ENCODE measurements at regions not wholly inside any gene's neighbourhood (a gene's known extent, or its start where the extent isn't known, plus 50 kb on each side); places are given as distances from the start of the nearest gene placed in this dataset.
"Not testable (repeated sequence)": the region's sequence is repeated elsewhere in the genome, so short reads cannot be mapped to it uniquely, and the experiment has no call there.

DNA sequence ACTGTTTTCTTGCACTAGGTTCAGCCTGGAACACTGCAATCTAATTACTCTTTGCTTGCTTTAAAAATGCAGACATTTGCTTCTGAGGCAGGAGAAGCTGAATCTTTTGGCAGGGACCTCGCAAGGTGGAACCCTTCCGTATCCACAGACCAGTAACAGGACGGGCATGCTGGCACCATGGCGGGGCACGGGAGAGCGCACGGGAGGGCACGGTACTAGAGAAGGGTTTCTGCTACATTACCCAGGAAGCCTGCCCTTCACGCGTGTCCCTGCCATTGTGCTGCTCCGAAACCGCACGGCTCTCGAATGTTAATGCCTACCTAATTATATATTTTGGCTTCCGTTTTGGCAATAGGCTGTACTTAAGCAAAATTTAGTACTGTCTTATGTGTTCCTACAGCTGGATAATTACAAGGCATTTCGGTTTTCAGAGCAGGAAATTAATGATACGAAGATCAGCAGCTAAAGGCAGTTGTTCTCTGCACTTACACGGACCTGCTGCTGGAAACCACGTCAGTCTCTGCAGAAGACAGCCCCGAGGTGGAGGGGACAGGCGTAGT, 430.4 kb downstream of the IRS2 start:
- no peak for DNase-seq

- DNase-seq, result no peak
Observed at GRCh38 chr13:109355166-109355565, 431.2 kb downstream of the IRS2 start.

- no peak for DNase-seq
Observed at GRCh38 chr13:109351236-109351635, 435.1 kb downstream of the IRS2 start.

DNA sequence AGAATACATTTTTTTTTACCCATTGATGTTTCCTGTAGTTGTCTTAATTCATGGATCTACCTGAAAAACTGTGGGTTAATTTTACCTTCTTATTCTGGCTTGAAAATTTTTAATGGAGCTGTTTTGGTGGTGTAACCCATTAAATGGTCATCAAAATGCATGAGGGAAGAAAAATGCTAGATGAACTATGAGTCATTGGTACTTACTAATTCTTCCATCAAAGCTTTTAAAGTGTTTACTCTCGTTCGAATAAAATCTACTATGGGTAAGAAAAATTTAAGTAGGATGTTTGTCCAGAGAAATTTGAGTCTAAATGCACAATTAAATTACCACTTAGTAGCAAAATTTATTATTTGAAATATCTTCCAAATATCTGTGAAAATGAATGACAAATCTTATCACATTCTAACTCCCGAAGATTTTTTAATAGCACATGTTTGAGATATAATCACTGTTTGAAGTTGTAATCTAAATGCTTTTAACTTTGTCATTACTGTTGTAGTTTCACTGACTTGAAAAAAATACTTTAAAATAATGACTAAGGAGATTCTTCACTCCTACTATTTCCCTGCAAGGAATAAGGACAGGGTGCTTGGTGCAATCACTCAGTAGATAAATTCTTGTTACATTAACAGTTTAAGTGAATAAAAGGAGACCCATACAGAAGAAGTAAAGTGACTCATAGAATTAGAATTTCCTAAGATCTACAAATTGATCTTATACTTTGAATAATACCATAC, 437.7 kb downstream of the IRS2 start:
- no peak for DNase-seq

- DNase-seq, result no peak
Observed at GRCh38 chr13:109346060-109346459, 440.3 kb downstream of the IRS2 start.

DNA sequence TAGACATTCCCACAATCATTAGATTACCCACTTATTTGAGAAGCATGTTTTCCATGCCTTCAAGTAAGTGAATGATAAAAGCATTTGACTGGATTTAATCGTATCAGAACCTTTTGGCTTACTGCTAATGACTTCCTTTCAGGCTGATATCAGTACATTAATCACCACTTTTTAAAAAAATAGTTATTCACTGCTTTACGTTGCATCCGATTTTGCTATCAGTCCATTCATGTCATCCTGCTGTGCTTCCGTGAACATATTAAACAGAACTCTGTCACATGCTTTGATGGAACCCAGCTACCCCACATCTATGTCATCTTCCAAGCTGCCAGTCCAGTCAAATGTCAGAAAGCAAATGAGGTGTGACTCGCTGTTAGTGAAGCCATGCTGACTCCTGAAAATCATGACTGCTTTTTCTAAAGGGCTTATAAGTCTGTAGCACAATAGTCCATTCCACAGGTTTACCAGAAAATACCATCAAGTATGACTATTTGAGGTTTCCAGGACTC, 440.9 kb downstream of the IRS2 start:
- no peak for DNase-seq

GRCh38 chr13:109344552-109345157, 441.7 kb downstream of the IRS2 start:
- DNase-seq, result no peak

DNA sequence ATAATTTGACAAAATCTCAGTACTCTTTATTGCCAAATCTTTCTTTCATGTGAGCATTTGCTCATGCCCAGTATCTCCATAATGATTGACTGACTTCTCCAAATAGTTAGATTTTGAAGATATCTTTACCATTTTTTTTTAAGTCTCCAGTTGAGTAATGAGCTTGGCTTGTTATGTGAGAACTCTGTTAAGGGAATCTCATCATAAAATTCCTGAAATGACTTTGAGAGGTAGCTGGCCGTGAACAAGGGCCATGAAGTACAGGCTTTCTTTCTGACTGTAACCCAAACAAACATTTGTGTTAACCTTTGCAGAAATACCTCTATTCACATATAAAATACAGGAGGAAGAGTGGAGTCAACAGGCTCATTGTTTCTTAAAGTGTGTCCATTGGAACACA, 449.7 kb downstream of the IRS2 start:
- DNase-seq, result no peak

DNA sequence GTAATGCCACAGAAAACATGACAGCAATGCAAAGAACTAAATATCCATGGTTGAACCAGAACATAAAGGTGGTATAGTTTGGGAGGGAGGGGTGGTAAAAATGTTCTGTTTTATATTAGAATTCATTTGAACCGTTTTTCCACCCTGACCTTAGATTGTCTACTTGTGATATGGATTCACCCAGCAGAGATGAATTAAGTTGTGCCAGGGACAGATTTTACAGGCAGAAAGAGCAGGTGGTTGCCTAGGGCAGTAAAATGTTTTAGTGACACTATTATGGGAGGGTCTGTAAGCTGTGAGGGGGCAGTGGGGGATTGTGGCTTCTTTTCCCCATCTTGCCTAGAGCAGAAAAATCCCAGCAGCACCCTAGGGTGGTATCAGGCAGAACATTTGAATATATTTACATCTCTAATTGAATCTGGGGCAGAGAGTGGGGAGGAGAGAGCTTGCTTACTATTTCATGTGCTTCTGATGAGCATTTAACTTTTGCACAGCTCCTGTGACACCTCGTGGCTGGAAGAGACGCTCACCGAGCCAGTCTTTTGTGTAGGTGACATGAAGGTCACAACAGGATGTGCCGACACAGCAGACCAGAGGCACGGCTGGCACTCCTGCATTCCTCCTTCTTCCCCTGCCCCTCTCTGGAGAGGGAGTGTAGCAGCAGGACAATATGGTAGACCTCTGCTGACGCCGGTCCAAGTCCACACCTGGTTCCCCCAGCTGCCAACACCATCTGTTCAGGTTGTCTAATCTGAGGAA, 452.3 kb downstream of the IRS2 start:
- DNase-seq, result no peak

DNA sequence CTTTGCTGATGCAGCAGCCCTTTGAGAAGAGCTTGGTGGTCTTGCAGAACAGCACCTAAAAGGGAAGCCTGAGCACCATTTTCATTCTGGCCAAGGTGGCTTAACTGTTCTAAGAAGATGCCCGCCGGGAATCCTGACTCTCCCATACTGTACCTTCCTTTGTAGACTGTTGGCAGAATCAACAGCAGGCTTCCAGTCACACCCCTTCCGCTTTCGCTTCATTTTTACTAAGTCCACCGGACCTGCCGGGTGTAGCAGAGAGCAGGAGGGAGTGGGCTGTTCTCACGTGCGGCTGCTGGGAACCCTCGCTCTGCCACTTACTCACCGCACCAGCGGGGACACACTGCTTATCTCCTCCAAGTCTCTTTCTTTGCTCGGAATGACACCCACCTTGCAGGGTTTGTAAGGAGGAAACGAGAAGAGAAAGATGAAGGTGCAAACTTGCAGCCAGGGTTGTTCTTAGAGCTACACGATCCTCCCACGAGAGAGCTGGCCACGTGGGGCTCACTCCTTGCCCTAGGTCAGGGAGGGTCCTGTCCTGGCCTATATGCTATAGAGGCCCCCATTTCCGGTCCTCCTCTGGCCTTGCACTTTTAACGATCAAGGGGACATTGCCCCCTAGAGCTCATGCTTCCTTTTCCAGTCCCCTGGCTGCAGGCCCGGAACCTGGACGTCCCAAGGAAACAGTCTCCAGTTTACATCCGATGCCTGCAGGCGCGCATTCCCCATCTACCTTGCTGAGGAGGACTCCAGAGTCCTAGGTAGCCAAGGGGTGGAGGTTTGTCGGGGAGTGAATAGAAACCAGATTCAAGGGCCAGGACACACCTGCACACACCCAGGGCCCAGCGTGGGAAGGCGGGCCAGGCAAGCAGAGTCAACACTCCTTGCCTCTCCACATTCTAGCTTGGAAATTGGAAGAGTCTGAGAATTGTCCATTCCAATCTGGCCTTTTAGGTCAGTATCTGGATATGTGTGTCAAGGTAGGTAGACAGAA, 453.6 kb downstream of the IRS2 start:
- no peak for DNase-seq

DNA sequence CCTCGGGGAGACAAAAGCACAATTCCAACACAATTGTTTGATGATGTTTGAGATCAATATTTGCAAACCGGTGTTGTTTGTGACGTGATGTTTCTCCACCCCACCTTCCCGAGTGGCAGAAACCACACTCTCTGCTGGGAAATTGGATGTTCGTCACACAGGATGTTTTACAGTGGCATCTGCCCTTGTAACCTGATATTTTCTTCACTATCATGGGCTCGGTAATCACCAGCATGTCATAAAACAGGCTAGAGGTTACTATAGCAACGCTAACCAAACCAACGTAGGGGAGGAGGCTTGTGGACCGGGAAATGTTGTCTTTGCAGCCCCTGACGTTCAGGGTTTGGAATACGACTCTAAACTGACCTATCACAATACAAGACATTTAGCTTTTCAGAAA, 454.5 kb downstream of the IRS2 start:
- no peak for DNase-seq

- DNase-seq, result no peak
Observed at GRCh38 chr13:109331011-109331433, 455.4 kb downstream of the IRS2 start.

- no peak for DNase-seq
Observed at GRCh38 chr13:109330123-109330522, 456.3 kb downstream of the IRS2 start.

GRCh38 chr13:109329175-109329574, 457.2 kb downstream of the IRS2 start:
- DNase-seq, result no peak

DNA sequence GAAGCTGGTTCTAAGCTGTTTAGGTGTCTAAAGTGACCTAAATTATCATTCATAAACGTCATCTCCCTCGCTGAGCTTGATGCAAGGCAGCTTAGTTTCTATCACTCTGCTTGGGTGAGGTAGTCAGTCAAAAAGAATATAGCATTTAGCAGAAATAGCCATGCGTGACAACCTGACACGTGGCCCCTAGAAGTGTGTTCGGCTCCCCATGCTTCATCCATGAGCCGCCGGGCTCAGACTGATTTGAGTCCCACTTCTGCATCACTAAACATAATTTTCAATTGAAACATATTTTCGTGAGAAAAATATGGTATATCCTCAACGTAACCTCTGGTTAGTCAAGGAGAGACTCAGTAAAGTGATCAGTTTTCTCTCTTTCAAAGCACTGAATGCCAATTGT, 459.8 kb downstream of the IRS2 start:
- no peak for DNase-seq

DNA sequence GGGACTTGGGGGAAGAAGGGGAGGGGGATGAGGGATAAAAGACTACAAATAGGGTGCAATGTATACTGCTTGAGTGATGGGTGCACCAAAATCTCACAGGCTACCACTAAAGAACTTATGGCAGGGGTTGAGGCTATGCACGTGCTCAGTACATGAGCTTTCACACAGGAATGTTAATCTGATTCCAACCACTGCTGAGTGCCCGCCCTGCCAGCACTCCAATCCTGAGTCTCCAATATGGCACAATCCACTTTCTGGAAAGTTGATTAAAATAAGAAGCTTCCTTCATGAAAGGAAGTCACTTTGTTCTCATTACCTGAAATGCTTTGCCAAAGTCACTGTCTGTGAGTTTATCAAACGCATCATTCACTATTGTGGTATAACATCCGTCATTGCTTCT, 463.0 kb downstream of the IRS2 start:
- DNase-seq, result no peak

GRCh38 chr13:109318945-109319590, 467.3 kb downstream of the IRS2 start:
- DNase-seq, result no peak

DNA sequence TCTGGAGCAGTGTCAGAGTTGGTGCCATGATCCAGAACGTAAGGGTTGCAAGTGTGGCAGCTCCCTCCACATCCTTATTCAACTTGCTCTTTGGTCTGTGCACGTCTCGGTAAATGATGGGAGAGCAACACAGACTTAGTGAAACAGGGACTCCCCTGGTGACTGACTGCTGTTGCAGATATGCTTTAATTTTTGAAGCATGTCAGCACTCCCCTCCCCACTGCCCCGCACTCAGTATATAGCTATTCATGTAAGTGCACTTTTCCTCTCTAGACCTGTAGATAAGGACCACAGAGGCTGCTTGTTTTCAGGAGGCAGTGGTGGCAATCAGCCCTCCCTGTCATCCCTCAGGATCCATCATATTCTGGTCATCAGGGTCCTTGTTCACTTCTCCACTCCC, 470.9 kb downstream of the IRS2 start:
- DNase-seq, result no peak

DNA sequence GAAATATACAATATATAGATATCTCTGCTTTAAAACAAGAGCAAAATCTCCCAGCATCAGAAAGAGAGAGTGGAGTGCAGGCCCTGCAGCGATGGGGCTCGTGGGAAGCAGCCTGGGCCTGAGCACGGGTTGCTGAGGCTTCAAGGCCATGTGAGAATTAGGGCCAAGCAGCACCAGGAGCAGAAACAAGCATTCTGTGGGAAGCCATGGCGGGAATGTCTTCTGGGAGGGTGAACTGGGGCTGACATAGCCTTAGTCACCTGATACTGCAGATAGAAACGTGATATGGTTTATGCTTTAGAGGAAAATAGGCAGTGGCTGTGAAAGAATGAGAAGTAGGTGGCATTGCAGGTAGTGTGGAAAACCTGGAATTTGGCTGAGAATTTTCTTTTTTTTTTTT, 472.3 kb downstream of the IRS2 start:
- no peak for DNase-seq

- DNase-seq, result no peak
Observed at GRCh38 chr13:109312399-109312798, 474.0 kb downstream of the IRS2 start.

GRCh38 chr13:109311431-109311976, 474.9 kb downstream of the IRS2 start:
- not testable (repeated sequence) for DNase-seq
